Thyroid gland (tissue), 4 donors: ENCODE measurements at regions not wholly inside any gene's neighbourhood (a gene's known extent, or its start where the extent isn't known, plus 50 kb on each side); places are given as distances from the start of the nearest gene placed in this dataset.

Source experiments
- DNase-seq, 2 donors: peaks; one replicate each; pipeline ENCODE4 v3.0.0-alpha.2; 2019
- H3K27ac ChIP-seq, 3 donors: fragments of 200-600 bp; sonication (generic); 1 replicate in 2 of 3; 2 replicates in 1 of 3; pipeline ENCODE4 v1.5.1; 2016 to 2019; ENCODE audit warnings: mild to moderate bottlenecking in 1 of 3, moderate library complexity in 1 of 3
- H3K27me3 ChIP-seq: fragments of 200-600 bp; sonication (generic); one replicate; pipeline ENCODE4 v1.5.1; 2019
- H3K36me3 ChIP-seq, 2 donors: fragments of 200-600 bp; sonication (generic); one replicate each; pipeline ENCODE4 v1.5.1; 2016 to 2019
- H3K4me1 ChIP-seq, 2 donors: fragments of 200-600 bp; sonication (generic); one replicate each; pipeline ENCODE4 v1.5.1; 2017 to 2019
- H3K4me3 ChIP-seq, 3 donors: fragments of 200-600 bp; sonication (generic); replicated peaks in 1 of 3; 1 replicate in 2 of 3; 2 replicates in 1 of 3; pipeline ENCODE4 v1.5.1; 2016; ENCODE audit warnings: mild to moderate bottlenecking in 1 of 3
- H3K9me3 ChIP-seq: fragments of 200-600 bp; sonication (generic); one replicate; pipeline ENCODE4 v1.5.1; 2017
- POLR2A ChIP-seq, 2 donors: fragments of 450-650 bp; IDR thresholded peaks; one replicate each; pipeline ENCODE4 v1.6.1; 2017; ENCODE audit warnings: antibody characterized with exemption in 2 of 2, mild to moderate bottlenecking in 2 of 2, moderate library complexity in 1 of 2
- WGBS, 2 donors: methylation state at CpG; one replicate each; pipeline ENCODE4 v1.1.5; 2017; 5-methylcytosine and 5-hydroxymethylcytosine counted together
- intact Hi-C: fragments of 100-400 bp; cut with DNase I; formaldehyde crosslinking; loops from one replicate; pipeline ENCODE4 v1.15.1; 2023
- TF ChIP-seq, protein P1 (sequence below), 6 experiments: fragments of 200-600 bp in 3 of 6; fragments of 450-650 bp in 3 of 6; sonication (generic) in 3 of 6; IDR thresholded peaks; one replicate each; pipeline ENCODE4 v1.5.1; 2016 to 2019; ENCODE audit warnings: antibody characterized with exemption in 6 of 6, mild to moderate bottlenecking in 2 of 6, inconsistent platforms in 1 of 6, moderate library complexity in 1 of 6

DNA sequence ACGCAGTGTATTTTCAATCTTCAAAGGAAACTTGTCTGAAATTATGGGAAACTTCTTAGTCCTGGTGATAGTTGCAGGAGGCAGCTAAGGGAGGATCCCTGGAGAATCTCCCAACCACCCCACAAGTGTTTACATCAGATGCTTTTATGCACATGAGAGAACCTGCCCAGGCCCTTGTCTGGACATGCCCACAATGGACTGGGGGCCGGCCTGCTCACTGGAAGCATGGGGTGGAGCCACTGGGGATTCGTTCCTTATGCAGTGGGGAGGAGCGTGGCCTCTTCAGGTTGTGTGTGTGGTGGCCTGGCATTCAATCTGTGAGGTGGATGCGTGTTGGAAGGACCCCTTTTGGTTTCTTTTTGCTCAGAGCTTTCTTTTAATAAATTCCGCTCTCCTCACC lies 398.7 kb upstream of the PPP1R2C start:
- Histone ChIP-seq H3K9me3 (no peaks in the 10 kb centered on the region), H3K4me3 (no peak overlapping the region), H3K27me3 (no peaks in the 10 kb centered on the region), H3K36me3 (no peaks in the 10 kb centered on the region), H3K27ac (no peak overlapping the region), H3K4me1 (no peaks in the 10 kb centered on the region)
- intact Hi-C loops = no loop called here
- no peak for DNase-seq
- TF ChIP-seq, protein P1, sequence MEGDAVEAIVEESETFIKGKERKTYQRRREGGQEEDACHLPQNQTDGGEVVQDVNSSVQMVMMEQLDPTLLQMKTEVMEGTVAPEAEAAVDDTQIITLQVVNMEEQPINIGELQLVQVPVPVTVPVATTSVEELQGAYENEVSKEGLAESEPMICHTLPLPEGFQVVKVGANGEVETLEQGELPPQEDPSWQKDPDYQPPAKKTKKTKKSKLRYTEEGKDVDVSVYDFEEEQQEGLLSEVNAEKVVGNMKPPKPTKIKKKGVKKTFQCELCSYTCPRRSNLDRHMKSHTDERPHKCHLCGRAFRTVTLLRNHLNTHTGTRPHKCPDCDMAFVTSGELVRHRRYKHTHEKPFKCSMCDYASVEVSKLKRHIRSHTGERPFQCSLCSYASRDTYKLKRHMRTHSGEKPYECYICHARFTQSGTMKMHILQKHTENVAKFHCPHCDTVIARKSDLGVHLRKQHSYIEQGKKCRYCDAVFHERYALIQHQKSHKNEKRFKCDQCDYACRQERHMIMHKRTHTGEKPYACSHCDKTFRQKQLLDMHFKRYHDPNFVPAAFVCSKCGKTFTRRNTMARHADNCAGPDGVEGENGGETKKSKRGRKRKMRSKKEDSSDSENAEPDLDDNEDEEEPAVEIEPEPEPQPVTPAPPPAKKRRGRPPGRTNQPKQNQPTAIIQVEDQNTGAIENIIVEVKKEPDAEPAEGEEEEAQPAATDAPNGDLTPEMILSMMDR (IDR thresholded peaks at IDR 0.05) = no peak
- TF ChIP-seq POLR2A (IDR thresholded peaks at IDR 0.05) = no peak
- 92 to 98% methylated on average over 5 to 6 of the region's 6 CpGs for WGBS, 2 donors

DNA sequence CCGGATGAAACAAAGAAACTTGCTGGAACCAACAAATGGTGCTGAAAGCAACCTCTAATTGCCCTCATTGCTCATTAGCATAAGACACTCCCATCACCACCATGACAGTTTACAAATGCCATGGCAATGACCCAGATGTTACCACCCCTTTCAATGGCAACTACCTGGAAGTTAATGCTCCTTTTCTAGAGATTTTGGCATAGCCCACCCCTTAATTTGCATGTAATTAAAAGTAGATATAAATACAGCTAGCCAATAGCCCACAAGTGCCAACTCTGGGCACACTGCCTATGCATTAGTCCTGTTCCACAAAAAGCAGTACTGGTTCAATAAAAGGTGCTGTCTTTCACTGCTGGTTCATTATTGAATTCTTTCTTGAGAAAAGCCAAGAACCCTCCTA lies 410.3 kb upstream of the PPP1R2C start:
- WGBS, 2 donors = 94 to 100% methylated on average over 1 of the region's 1 CpG
- TF ChIP-seq POLR2A (IDR thresholded peaks at IDR 0.05) = no peak
- TF ChIP-seq, protein P1 (IDR thresholded peaks at IDR 0.05) = no peak
- H3K27me3 ChIP-seq = no peaks in the 10 kb centered on the region
- no peak overlapping the region for H3K4me3 ChIP-seq
- no peaks in the 10 kb centered on the region for H3K4me1 ChIP-seq
- intact Hi-C loops = no loop called here
- H3K9me3 ChIP-seq = no peaks in the 10 kb centered on the region
- H3K27ac ChIP-seq = no peak overlapping the region
- no peak for DNase-seq
- H3K36me3 ChIP-seq = no peaks in the 10 kb centered on the region

DNA sequence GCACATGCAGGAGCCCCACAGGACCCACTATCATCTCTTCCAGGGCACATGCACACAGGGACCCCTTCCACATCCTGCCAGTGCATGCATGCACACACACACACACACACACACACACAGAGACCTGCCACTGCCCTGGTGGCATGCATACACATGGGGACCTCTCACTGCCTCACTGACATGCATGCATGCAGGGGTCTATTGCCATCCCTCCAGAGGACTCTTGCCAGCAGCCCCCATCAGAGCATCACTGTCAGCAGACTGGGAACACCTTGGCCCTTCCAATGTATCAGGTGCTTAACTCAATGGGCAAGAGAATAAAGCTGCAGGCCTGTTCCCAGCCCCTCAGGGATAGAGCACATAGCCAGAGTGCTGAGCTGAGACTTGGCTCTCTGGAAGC lies 433.6 kb upstream of the PPP1R2C start:
- Histone ChIP-seq H3K27ac (no peak overlapping the region), H3K4me1 (no peaks in the 10 kb centered on the region), H3K9me3 (no peaks in the 10 kb centered on the region), H3K4me3 (no peak overlapping the region), H3K36me3 (no peaks in the 10 kb centered on the region), H3K27me3 (no peaks in the 10 kb centered on the region)
- intact Hi-C loops = no loop called here
- TF ChIP-seq, protein P1 (IDR thresholded peaks at IDR 0.05) = no peak
- TF ChIP-seq POLR2A (IDR thresholded peaks at IDR 0.05) = no peak
- no peak for DNase-seq

DNA sequence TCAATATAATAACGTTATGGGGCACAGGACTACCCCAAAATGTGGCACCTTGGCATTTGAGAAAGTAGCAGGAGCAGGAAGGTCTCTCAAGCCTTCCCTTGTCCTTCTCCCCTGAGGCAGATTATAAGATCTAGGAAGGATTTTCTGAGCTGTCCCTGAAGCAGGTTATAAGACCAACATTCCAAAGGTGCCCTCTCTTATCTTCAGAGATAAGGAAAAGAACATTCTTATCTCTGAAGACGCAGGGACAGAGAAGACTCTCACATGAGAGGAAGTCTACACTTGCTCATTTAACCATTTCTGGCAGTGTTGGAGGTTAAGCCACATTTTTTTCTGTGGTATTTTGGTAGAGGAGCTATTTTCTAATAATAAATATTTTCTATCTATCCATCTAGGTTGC lies 437.9 kb upstream of the MAOA start:
- intact Hi-C loops = no loop called here
- 47 to 63% methylated on average over 2 of the region's 2 CpGs for WGBS, 2 donors
- no peaks in the 10 kb centered on the region for H3K27me3 ChIP-seq
- DNase-seq = no peak
- TF ChIP-seq, protein P1 (IDR thresholded peaks at IDR 0.05) = no peak
- no peak for TF ChIP-seq POLR2A (IDR thresholded peaks at IDR 0.05)
- H3K4me1 ChIP-seq = no peaks in the 10 kb centered on the region
- no peaks in the 10 kb centered on the region for H3K36me3 ChIP-seq
- H3K9me3 ChIP-seq = no peaks in the 10 kb centered on the region
- H3K4me3 ChIP-seq = no peak overlapping the region
- H3K27ac ChIP-seq = no peak overlapping the region

DNA sequence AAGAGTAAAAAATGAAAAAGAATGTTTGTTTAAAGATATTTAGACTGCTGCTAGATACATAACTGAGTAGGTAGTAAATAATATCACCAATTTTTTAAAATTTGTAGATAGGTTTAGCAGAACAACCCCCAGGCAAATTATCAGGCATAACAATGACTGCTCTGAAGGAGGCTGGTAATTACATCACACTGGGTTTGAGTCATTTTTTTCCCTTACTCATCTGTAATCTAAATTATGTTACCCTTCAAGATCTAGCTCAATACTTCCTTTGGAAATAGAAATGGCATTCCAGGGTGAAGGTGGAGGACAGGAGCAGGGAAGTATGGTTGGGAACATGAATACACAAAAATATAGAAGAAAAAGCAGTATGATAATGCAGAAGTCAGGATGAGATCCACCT lies 431.6 kb upstream of the MAOA start:
- Histone ChIP-seq H3K4me3 (no peak overlapping the region), H3K27ac (no peak overlapping the region), H3K4me1 (no peaks in the 10 kb centered on the region), H3K27me3 (no peaks in the 10 kb centered on the region), H3K9me3 (no peaks in the 10 kb centered on the region), H3K36me3 (no peaks in the 10 kb centered on the region)
- intact Hi-C loops = no loop called here
- no peak for TF ChIP-seq POLR2A (IDR thresholded peaks at IDR 0.05)
- TF ChIP-seq, protein P1 (IDR thresholded peaks at IDR 0.05) = no peak
- DNase-seq = no peak
